Suprapubic skin (tissue), 4 donors: ENCODE measurements at regions not wholly inside any gene's neighbourhood (a gene's known extent, or its start where the extent isn't known, plus 50 kb on each side); places are given as distances from the start of the nearest gene placed in this dataset.

Source experiments
- CTCF ChIP-seq, 2 donors: fragments of 200-600 bp in 1 of 2; fragments of 450-650 bp in 1 of 2; sonication (generic) in 1 of 2; IDR thresholded peaks; one replicate each; pipeline ENCODE4 v1.5.1; 2016 to 2019; ENCODE audit warnings: antibody characterized with exemption in 2 of 2, mild to moderate bottlenecking in 1 of 2, moderate library complexity in 1 of 2
- EP300 ChIP-seq: sonication (generic); formaldehyde crosslinking; IDR thresholded peaks from one replicate; pipeline ENCODE4 v1.6.1; 2017; ENCODE audit warnings: antibody characterized with exemption
- POLR2A ChIP-seq, 2 donors: fragments of 450-650 bp; IDR thresholded peaks; one replicate each; pipeline ENCODE4 v1.6.1; 2017; ENCODE audit warnings: antibody characterized with exemption in 2 of 2, mild to moderate bottlenecking in 2 of 2, moderate library complexity in 2 of 2
- POLR2AphosphoS5 ChIP-seq, 3 donors: sonication (generic); formaldehyde crosslinking; IDR thresholded peaks; one replicate each; pipeline ENCODE4 v1.6.1; 2017; ENCODE audit warnings: antibody characterized with exemption in 3 of 3

- TF ChIP-seq CTCF (IDR thresholded peaks at IDR 0.05) (no peak), EP300 (no peak), POLR2AphosphoS5 (IDR thresholded peaks at IDR 0.05) (no peak), POLR2A (IDR thresholded peaks at IDR 0.05) (no peak)
These were observed 222.0 kb downstream of the OMA1 start for GRCh38 chr1:58324558-58324957.
